ENCODE measurements at regions not wholly inside any gene's neighbourhood (a gene's known extent, or its start where the extent isn't known, plus 50 kb on each side); places are given as distances from the start of the nearest gene placed in this dataset.

DNA sequence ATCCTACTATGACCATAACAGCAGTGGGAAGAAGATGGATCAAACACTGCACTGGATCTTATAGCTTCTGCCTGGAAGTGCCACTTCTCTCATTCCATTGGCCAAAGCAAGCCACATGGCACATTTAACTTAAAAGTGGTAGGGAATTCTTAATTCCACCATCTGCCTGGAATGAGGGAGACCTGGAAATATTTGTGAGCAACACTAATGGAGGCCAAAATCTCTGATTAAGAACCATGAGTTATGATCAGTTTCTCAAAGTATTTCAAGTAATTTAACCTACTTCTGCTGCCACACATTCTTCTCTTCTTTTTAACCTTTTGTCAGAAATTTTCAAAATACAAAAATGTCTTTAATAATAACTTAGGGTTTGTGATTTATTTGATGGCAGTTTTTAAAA is 154.0 kb upstream of the C1orf87 start:
- Mint-ChIP-seq H3K36me3 (no peaks in the 10 kb centered on the region), H3K27me3 (peaks cover 19% of the 10 kb centered on the region), H3K4me1 (ENCODE audit: unreplicated experiment) (no peaks in the 10 kb centered on the region), H3K4me3 (no peak overlapping the region), H3K27ac (no peak overlapping the region), H3K9me3 (peaks cover 4% of the 10 kb centered on the region)
- TF ChIP-seq CTCF (conservative IDR thresholded peaks at IDR 0.05) = no peak
- no peak for DNase-seq (ENCODE audit: extremely low spot score, unreplicated experiment)

DNA sequence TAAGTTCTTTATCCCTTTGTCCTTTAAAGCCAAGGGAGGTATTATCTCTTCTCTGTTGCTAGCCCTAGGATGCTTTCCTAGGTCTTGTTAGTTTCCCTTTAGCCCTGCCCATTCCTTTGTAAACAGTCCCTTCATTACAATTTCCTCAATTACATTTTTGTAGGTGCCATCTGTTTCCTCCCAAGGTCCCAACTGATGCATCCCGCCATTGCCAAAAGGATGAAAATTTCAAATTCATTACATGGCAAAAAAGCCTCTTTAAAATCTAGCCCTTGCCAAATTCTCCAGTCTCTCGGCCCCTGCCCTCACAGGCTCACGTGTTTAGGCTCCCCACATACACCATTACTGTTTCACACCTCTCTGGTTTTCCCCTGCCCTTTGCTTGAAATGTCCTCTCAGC is 151.9 kb upstream of the C1orf87 start:
- H3K9me3 Mint-ChIP-seq = peaks cover 4% of the 10 kb centered on the region
- no peak overlapping the region for H3K4me3 Mint-ChIP-seq
- no peak for DNase-seq (ENCODE audit: extremely low spot score, unreplicated experiment)
- peaks cover 3% of the 10 kb centered on the region for H3K4me1 Mint-ChIP-seq (ENCODE audit: unreplicated experiment)
- H3K27ac Mint-ChIP-seq = no peak overlapping the region
- peaks cover 23% of the 10 kb centered on the region for H3K27me3 Mint-ChIP-seq
- TF ChIP-seq CTCF (conservative IDR thresholded peaks at IDR 0.05) = no peak
- H3K36me3 Mint-ChIP-seq = no peaks in the 10 kb centered on the region

DNA sequence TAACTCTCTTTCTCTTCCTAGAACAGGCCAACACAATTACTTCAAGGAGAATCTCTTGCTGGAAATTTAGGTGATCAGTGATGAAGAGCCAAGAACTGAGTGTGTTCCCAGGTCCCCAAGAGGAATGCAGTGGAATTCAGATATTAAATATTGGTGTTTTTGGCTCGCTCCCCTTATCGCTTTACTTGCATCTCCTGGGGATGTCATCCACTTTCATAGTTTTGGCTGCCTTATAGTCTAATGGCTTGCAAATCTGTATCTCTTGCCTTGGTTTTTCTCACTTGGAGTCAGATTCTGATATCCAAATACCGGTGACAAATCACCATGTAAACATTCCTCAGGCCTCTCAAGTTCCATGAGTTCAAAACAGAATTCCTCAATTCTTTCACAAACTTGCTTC is 151.0 kb upstream of the C1orf87 start:
- no peak for DNase-seq (ENCODE audit: extremely low spot score, unreplicated experiment)
- peaks cover 23% of the 10 kb centered on the region for H3K27me3 Mint-ChIP-seq
- no peak overlapping the region for H3K4me3 Mint-ChIP-seq
- H3K36me3 Mint-ChIP-seq = no peaks in the 10 kb centered on the region
- H3K4me1 Mint-ChIP-seq (ENCODE audit: unreplicated experiment) = peaks cover 3% of the 10 kb centered on the region
- no peak for TF ChIP-seq CTCF (conservative IDR thresholded peaks at IDR 0.05)
- H3K9me3 Mint-ChIP-seq = peaks cover 4% of the 10 kb centered on the region
- no peak overlapping the region for H3K27ac Mint-ChIP-seq

GRCh38 chr1:60223158-60223557 is 149.6 kb upstream of the C1orf87 start:
- H3K4me3 Mint-ChIP-seq = no peak overlapping the region
- peaks cover 3% of the 10 kb centered on the region for H3K4me1 Mint-ChIP-seq (ENCODE audit: unreplicated experiment)
- H3K27ac Mint-ChIP-seq = no peak overlapping the region
- TF ChIP-seq CTCF (conservative IDR thresholded peaks at IDR 0.05) = no peak
- peaks cover 23% of the 10 kb centered on the region for H3K27me3 Mint-ChIP-seq
- H3K36me3 Mint-ChIP-seq = no peaks in the 10 kb centered on the region
- H3K9me3 Mint-ChIP-seq = no peaks in the 10 kb centered on the region
- no peak for DNase-seq (ENCODE audit: extremely low spot score, unreplicated experiment)

GRCh38 chr1:60222360-60223115 is 149.0 kb upstream of the C1orf87 start:
- Mint-ChIP-seq H3K36me3 (no peaks in the 10 kb centered on the region), H3K27me3 (peaks cover 23% of the 10 kb centered on the region), H3K4me1 (ENCODE audit: unreplicated experiment) (peaks cover 3% of the 10 kb centered on the region), H3K4me3 (no peak overlapping the region), H3K9me3 (no peaks in the 10 kb centered on the region), H3K27ac (no peak overlapping the region)
- DNase-seq (ENCODE audit: extremely low spot score, unreplicated experiment) = no peak
- TF ChIP-seq CTCF (conservative IDR thresholded peaks at IDR 0.05) = no peak
